GM19025 (cell line): ENCODE measurements at regions not wholly inside any gene's neighbourhood (a gene's known extent, or its start where the extent isn't known, plus 50 kb on each side); places are given as distances from the start of the nearest gene placed in this dataset.
"Not testable (repeated sequence)": the region's sequence is repeated elsewhere in the genome, so short reads cannot be mapped to it uniquely, and the experiment has no call there.

Experiments used
- ATAC-seq: cut with Tn5 transposase; IDR thresholded peaks from one replicate; pipeline ENCODE4 v1.9.1; 2021; ENCODE audit warnings: mild to moderate bottlenecking, low read depth, moderate library complexity; ENCODE audit not compliant: unreplicated experiment

GRCh38 chr10:53108317-53108934, 335.8 kb upstream of the MBL2 start:
- ATAC-seq, result no peak

- no peak for ATAC-seq
These were observed 335.1 kb upstream of the MBL2 start for GRCh38 chr10:53107711-53108110.

GRCh38 chr10:53102424-53102823, 329.8 kb upstream of the MBL2 start:
- no peak for ATAC-seq

- no peak for ATAC-seq
These were observed 321.3 kb upstream of the MBL2 start for GRCh38 chr10:53093878-53094277.

- ATAC-seq, result no peak
These were observed 319.0 kb upstream of the MBL2 start for GRCh38 chr10:53091574-53091973.

GRCh38 chr10:53088961-53089360, 316.4 kb upstream of the MBL2 start:
- ATAC-seq, result no peak

GRCh38 chr10:53079283-53079682, 306.7 kb upstream of the MBL2 start:
- no peak for ATAC-seq

- ATAC-seq, result no peak
These were observed 304.4 kb upstream of the MBL2 start for GRCh38 chr10:53076948-53077347.

GRCh38 chr10:53075469-53075868, 302.9 kb upstream of the MBL2 start:
- ATAC-seq, result no peak

- ATAC-seq, result no peak
These were observed 299.6 kb upstream of the MBL2 start for GRCh38 chr10:53072144-53072543.

GRCh38 chr10:53071505-53072125, 299.0 kb upstream of the MBL2 start:
- no peak for ATAC-seq

- ATAC-seq, result no peak
These were observed 296.4 kb upstream of the MBL2 start for GRCh38 chr10:53069013-53069412.

GRCh38 chr10:53064614-53065013, 292.0 kb upstream of the MBL2 start:
- ATAC-seq, result no peak

- ATAC-seq, result no peak
These were observed 291.2 kb upstream of the MBL2 start for GRCh38 chr10:53063805-53064204.

GRCh38 chr10:53052521-53053164, 280.1 kb upstream of the MBL2 start:
- no peak for ATAC-seq

- no peak for ATAC-seq
These were observed 272.7 kb upstream of the MBL2 start for GRCh38 chr10:53045315-53045714.

- not testable (repeated sequence) for ATAC-seq
These were observed 263.2 kb upstream of the MBL2 start for GRCh38 chr10:53035823-53036222.

- no peak for ATAC-seq
These were observed 260.8 kb upstream of the MBL2 start for GRCh38 chr10:53033396-53033795.

GRCh38 chr10:53029872-53030849, 257.6 kb upstream of the MBL2 start:
- ATAC-seq, result peak; percentile 51

- no peak for ATAC-seq
These were observed 256.9 kb upstream of the MBL2 start for GRCh38 chr10:53029449-53029848.

GRCh38 chr10:53025765-53026164, 253.2 kb upstream of the MBL2 start:
- ATAC-seq, result not testable (repeated sequence)
